IMR-90 (cell line): ENCODE measurements at regions not wholly inside any gene's neighbourhood (a gene's known extent, or its start where the extent isn't known, plus 50 kb on each side); places are given as distances from the start of the nearest gene placed in this dataset.

Source experiments
- ATAC-seq: fragments of 200-7000 bp; cut with Tn5 transposase; 2 replicates; pipeline ENCODE4 v1.9.1; 2020; ENCODE audit warnings: low read depth, mild to moderate bottlenecking, moderate library complexity
- BruUV-seq: library from RNA; stranded (reverse); fragments of 400-500 nt; replicated peaks from 2 replicates; lab custom pipeline; 2021; lab: Mats Ljungman, UMichigan
- CTCF ChIA-PET: fragments of 300-600 bp; formaldehyde crosslinking; extraction: SDS; loops from one replicate; lab custom pipeline; 2021; ENCODE audit warnings: antibody characterized with exemption; lab: Yijun Ruan, JAX
- POLR2A ChIA-PET: fragments of 300-600 bp; sonication (Branson Sonifier 250); formaldehyde crosslinking; loops from one replicate; lab custom pipeline; 2022; ENCODE audit warnings: antibody characterized with exemption; ENCODE audit not compliant: unreplicated experiment; lab: Charles Lee
- DNase-seq: peaks from one replicate; pipeline ENCODE4 v3.0.0; 2013
- H2AFZ ChIP-seq: replicated peaks from 2 replicates; pipeline ENCODE3; 2013; ENCODE audit warnings: low read length, mild to moderate bottlenecking; ENCODE audit not compliant: poor library complexity
- H2AK5ac ChIP-seq: 2 replicates; pipeline ENCODE4 v1.6.1; 2013; ENCODE audit warnings: low read depth, low read length, inconsistent platforms
- H2AK9ac ChIP-seq: replicated peaks from 2 replicates; pipeline ENCODE3; 2013; ENCODE audit warnings: mild to moderate bottlenecking, low read depth, low read length, moderate library complexity; ENCODE audit not compliant: poor library complexity
- H2BK120ac ChIP-seq: 2 replicates; pipeline ENCODE4 v1.6.1; 2013; ENCODE audit warnings: low read depth, low read length, inconsistent platforms
- H2BK15ac ChIP-seq: 3 replicates; pipeline ENCODE4 v1.6.1; 2013; ENCODE audit warnings: low read depth, low read length, inconsistent platforms
- H2BK20ac ChIP-seq: 2 replicates; pipeline ENCODE4 v1.6.1; 2013; ENCODE audit warnings: low read depth, mild to moderate bottlenecking, inconsistent platforms, low read length, moderate library complexity
- H2BK5ac ChIP-seq: 2 replicates; pipeline ENCODE4 v1.6.1; 2013; ENCODE audit warnings: mild to moderate bottlenecking, low read depth, low read length, inconsistent platforms; ENCODE audit not compliant: poor library complexity, severe bottlenecking
- H3K14ac ChIP-seq: replicated peaks from 2 replicates; pipeline ENCODE4 v1.6.1; 2013; ENCODE audit warnings: low read depth, low read length, inconsistent platforms
- H3K18ac ChIP-seq: 2 replicates; pipeline ENCODE4 v1.6.1; 2013; ENCODE audit warnings: low read depth, low read length, control low read depth
- H3K23ac ChIP-seq: 2 replicates; pipeline ENCODE4 v1.6.1; 2013; ENCODE audit warnings: low read depth, low read length, inconsistent platforms
- H3K27ac ChIP-seq: 2 replicates; pipeline ENCODE4 v1.5.1; 2013; ENCODE audit warnings: mild to moderate bottlenecking, control low read depth, low read length; ENCODE audit not compliant: insufficient read depth
- H3K27me3 ChIP-seq: 2 replicates; pipeline ENCODE4 v1.6.1; 2013; ENCODE audit warnings: low read length; ENCODE audit not compliant: control insufficient read depth, insufficient read depth
- H3K36me3 ChIP-seq: 2 replicates; pipeline ENCODE4 v1.6.1; 2013; ENCODE audit warnings: low read length, mixed read lengths; ENCODE audit not compliant: control insufficient read depth, insufficient read depth
- H3K4ac ChIP-seq: 2 replicates; pipeline ENCODE4 v1.6.1; 2013; ENCODE audit warnings: low read depth, low read length, inconsistent platforms
- H3K4me1 ChIP-seq: 2 replicates; pipeline ENCODE4 v1.6.1; 2013; ENCODE audit warnings: low read length, mixed read lengths; ENCODE audit not compliant: control insufficient read depth, insufficient read depth
- H3K4me2 ChIP-seq: 2 replicates; pipeline ENCODE4 v1.6.1; 2013; ENCODE audit warnings: low read depth, mild to moderate bottlenecking, control low read depth, low read length, moderate library complexity
- H3K4me3 ChIP-seq: 2 replicates; pipeline ENCODE4 v1.5.1; 2013; ENCODE audit warnings: low read depth, mild to moderate bottlenecking, control low read depth, low read length, moderate library complexity; ENCODE audit not compliant: insufficient read depth
- H3K56ac ChIP-seq: 2 replicates; pipeline ENCODE4 v1.6.1; 2013; ENCODE audit warnings: low read length, inconsistent platforms; ENCODE audit not compliant: insufficient read depth; ENCODE audit errors: extremely low read depth
- H3K79me1 ChIP-seq, 2 experiments: 2 replicates each; pipeline ENCODE4 v1.6.1; 2013; ENCODE audit warnings: low read length in 2 of 2, inconsistent platforms in 1 of 2, low read depth in 1 of 2
- H3K9ac ChIP-seq: 2 replicates; pipeline ENCODE4 v1.6.1; 2013; ENCODE audit warnings: low read depth, low read length, control low read depth
- H3K9me1 ChIP-seq: 2 replicates; pipeline ENCODE4 v1.6.1; 2013; ENCODE audit warnings: low read length, inconsistent platforms; ENCODE audit not compliant: insufficient read depth
- H3K9me3 ChIP-seq: 2 replicates; pipeline ENCODE4 v1.6.1; 2013; ENCODE audit warnings: low read length; ENCODE audit not compliant: control insufficient read depth, insufficient read depth
- H4K20me1 ChIP-seq: 2 replicates; pipeline ENCODE4 v1.6.1; 2013; ENCODE audit warnings: low read length, inconsistent platforms; ENCODE audit not compliant: insufficient read depth
- H4K5ac ChIP-seq: 2 replicates; pipeline ENCODE4 v1.6.1; 2013; ENCODE audit warnings: mild to moderate bottlenecking, low read depth, low read length, control low read depth
- H4K8ac ChIP-seq, 2 experiments: 2 replicates each; pipeline ENCODE4 v1.6.1; 2013; ENCODE audit warnings: low read depth in 2 of 2, low read length in 2 of 2, control low read depth in 1 of 2, inconsistent platforms in 1 of 2
- H4K91ac ChIP-seq: 2 replicates; pipeline ENCODE4 v1.6.1; 2013; ENCODE audit warnings: low read depth, low read length, inconsistent platforms; ENCODE audit not compliant: insufficient read depth
- SMC3 ChIP-seq: fragments of 150-350 bp; IDR thresholded peaks from 2 replicates; pipeline ENCODE4 v1.6.1; 2016; ENCODE audit warnings: low read depth, mild to moderate bottlenecking, antibody characterized with exemption, low read length, moderate library complexity
- WGBS, 2 experiments: methylation state at CpG; one replicate each; pipeline versions ENCODE4 v1.1.5 to v1.1.7; 2013; ENCODE audit warnings: missing lambda C conversion rate in 2 of 2; ENCODE audit not compliant: insufficient read length in 1 of 2; ENCODE audit errors: extremely low coverage in 2 of 2; 5-methylcytosine and 5-hydroxymethylcytosine counted together
- dilution Hi-C: fragments of 300-500 bp; cut with HindIII; formaldehyde crosslinking; loops from one replicate; pipeline ENCODE4 v1.14.3; 2018; ENCODE audit warnings: low sequenced_read_pairs; ENCODE audit not compliant: unreplicated experiment
- in situ Hi-C: fragments of 300-500 bp; cut with MboI; formaldehyde crosslinking; loops from 3 replicates; pipeline ENCODE4 v1.14.3; 2019; ENCODE audit warnings: low sequenced_read_pairs, inconsistent platforms, mixed read lengths
- intact Hi-C: fragments of 100-400 bp; cut with micrococcal nuclease; formaldehyde crosslinking; loops from 2 replicates; pipeline ENCODE4 v1.10.0; 2022
- TF ChIP-seq, protein P1 (sequence below): fragments of 150-350 bp; IDR thresholded peaks from 2 replicates; pipeline ENCODE4 v1.6.1; 2016; ENCODE audit warnings: low read depth, mild to moderate bottlenecking, low read length, moderate library complexity, borderline replicate concordance

DNA sequence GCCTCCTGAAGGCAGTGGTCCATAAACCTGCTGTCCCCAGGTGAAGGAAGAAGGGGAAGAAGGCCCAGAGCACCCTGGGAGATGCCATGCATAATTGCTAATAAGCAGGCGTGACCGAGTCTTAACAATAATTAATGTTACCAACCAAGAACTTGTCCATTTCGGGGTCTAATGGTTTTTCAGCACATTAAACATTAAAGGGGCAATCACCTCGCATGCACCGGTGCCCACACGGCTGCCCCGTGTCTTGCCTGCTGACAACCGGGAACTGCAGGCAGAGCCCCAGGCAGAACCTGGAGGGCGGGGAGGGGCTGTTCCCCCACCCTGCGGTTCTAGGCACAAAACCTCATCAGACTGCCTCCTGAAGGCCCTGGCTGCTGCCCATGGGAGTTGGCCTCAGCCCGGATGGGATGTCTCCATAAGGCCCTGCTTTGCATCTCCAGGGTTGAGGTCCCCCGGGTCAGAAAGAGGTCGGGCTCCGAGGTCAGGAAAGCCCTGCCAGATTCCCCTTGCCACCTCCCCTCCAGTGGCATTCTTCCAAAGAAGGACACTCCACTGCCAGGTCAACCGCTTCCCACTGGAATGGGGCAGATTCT is 169.0 kb downstream of the BUD13 start:
- Histone ChIP-seq H3K4ac (no peak overlapping the region), H3K27ac (no peak overlapping the region), H2BK120ac (no peak overlapping the region), H3K9ac (no peak overlapping the region), H3K14ac (no peak overlapping the region), H2BK15ac (no peak overlapping the region), H4K5ac (no peak overlapping the region), H3K23ac (no peak overlapping the region), H2BK5ac (no peak overlapping the region), H4K20me1 (no peaks in the 10 kb centered on the region), H3K4me3 (no peak overlapping the region), H3K9me3 (no peaks in the 10 kb centered on the region), H2AK9ac (no peak overlapping the region), H2AK5ac (no peak overlapping the region), H3K4me2 (no peak overlapping the region), H3K27me3 (peaks cover 1% of the 10 kb centered on the region; the same call in 1 of the 2 replicates), H4K91ac (no peak overlapping the region), H3K4me1 (no peaks in the 10 kb centered on the region), H3K36me3 (no peaks in the 10 kb centered on the region), H2BK20ac (no peak overlapping the region), H3K56ac (no peak overlapping the region), H4K8ac (no peak overlapping the region), H2AFZ (no peak overlapping the region), H3K18ac (no peak overlapping the region), H3K79me1 (no peaks in the 10 kb centered on the region), H3K9me1 (no peaks in the 10 kb centered on the region)
- no TSS peak for BruUV-seq
- POLR2A ChIA-PET, result no interaction called here
- CTCF ChIA-PET, result no interaction called here
- in situ Hi-C loops (no loop called here), intact Hi-C loops (no loop called here), dilution Hi-C loops (no loop called here)
- TF ChIP-seq, protein P1, sequence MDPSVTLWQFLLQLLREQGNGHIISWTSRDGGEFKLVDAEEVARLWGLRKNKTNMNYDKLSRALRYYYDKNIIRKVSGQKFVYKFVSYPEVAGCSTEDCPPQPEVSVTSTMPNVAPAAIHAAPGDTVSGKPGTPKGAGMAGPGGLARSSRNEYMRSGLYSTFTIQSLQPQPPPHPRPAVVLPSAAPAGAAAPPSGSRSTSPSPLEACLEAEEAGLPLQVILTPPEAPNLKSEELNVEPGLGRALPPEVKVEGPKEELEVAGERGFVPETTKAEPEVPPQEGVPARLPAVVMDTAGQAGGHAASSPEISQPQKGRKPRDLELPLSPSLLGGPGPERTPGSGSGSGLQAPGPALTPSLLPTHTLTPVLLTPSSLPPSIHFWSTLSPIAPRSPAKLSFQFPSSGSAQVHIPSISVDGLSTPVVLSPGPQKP, result no peak
- no peak for TF ChIP-seq SMC3
- WGBS, 2 experiments, result 77% methylated on average over 6 of the region's 15 CpGs; no CpG with 5 or more reads in 1 of the 2 experiments
- no peak for DNase-seq
- no peak for ATAC-seq
